ENCODE measurements at regions not wholly inside any gene's neighbourhood (a gene's known extent, or its start where the extent isn't known, plus 50 kb on each side); places are given as distances from the start of the nearest gene placed in this dataset.

GRCh38 chr12:47321436-47321835, 241.7 kb upstream of the AMIGO2 start:
- Mint-ChIP-seq H3K36me3 (ENCODE audit: low read depth) (peaks cover 6% of the 10 kb centered on the region), H3K27me3 (no peaks in the 10 kb centered on the region), H3K27ac (no peak overlapping the region), H3K9me3 (peaks cover 9% of the 10 kb centered on the region), H3K4me1 (ENCODE audit: low read depth) (peaks cover 39% of the 10 kb centered on the region), H3K4me3 (no peak overlapping the region)
- ChIA-PET CTCF (interaction anchor here (1.3 to 3.7 kb wide), 4 partner anchors 11 to 289 kb away, joined by 3 to 15 read pairs (median 6); no protein-coding TSS in a partner anchor), POLR2A (interaction anchor here (0.9 to 1.5 kb wide), 3 partner anchors 22 to 105 kb away, joined by 3 to 6 read pairs (median 3); no protein-coding TSS in a partner anchor)
- intact Hi-C loops (cut with micrococcal nuclease) = no loop called here
- ATAC-seq = no peak
- DNase-seq = no peak
- no peak for TF ChIP-seq CTCF (IDR thresholded peaks at IDR 0.05)

GRCh38 chr12:47319746-47320145, 240.0 kb upstream of the AMIGO2 start:
- CTCF ChIA-PET = interaction anchor here (0.6 to 1.1 kb wide), 3 partner anchors 13 to 311 kb away, joined by 3 to 5 read pairs (median 4); no protein-coding TSS in a partner anchor

GRCh38 chr12:47318963-47319362, 239.2 kb upstream of the AMIGO2 start:
- H3K27me3 Mint-ChIP-seq = no peaks in the 10 kb centered on the region
- peaks cover 9% of the 10 kb centered on the region for H3K9me3 Mint-ChIP-seq
- POLR2A ChIA-PET = interaction anchor here (0.6 to 1.5 kb wide), 2 partner anchors 101 to 103 kb away, joined by 3 read pairs; no protein-coding TSS in a partner anchor
- no peak overlapping the region for H3K4me3 Mint-ChIP-seq
- CTCF ChIA-PET = interaction anchor here (0.6 to 1.1 kb wide), 3 partner anchors 12 to 311 kb away, joined by 3 to 5 read pairs (median 4); no protein-coding TSS in a partner anchor
- ATAC-seq (peak; percentile 62), DNase-seq (peak; percentile 50)
- intact Hi-C loops (cut with micrococcal nuclease) = no loop called here
- no peak for TF ChIP-seq CTCF (IDR thresholded peaks at IDR 0.05)
- H3K36me3 Mint-ChIP-seq (ENCODE audit: low read depth) = peaks cover 3% of the 10 kb centered on the region
- H3K4me1 Mint-ChIP-seq (ENCODE audit: low read depth) = peaks cover 46% of the 10 kb centered on the region
- H3K27ac Mint-ChIP-seq = peak overlapping the region; percentile 33

More at GRCh38 chr12:47319746-47320145, 240.0 kb upstream of the AMIGO2 start:
- Mint-ChIP-seq H3K4me3 (no peak overlapping the region), H3K27me3 (no peaks in the 10 kb centered on the region), H3K27ac (no peak overlapping the region), H3K9me3 (peaks cover 9% of the 10 kb centered on the region), H3K36me3 (ENCODE audit: low read depth) (peaks cover 5% of the 10 kb centered on the region), H3K4me1 (ENCODE audit: low read depth) (peaks cover 42% of the 10 kb centered on the region)
- POLR2A ChIA-PET = interaction anchor here (0.6 to 1.5 kb wide), 2 partner anchors 102 to 104 kb away, joined by 3 read pairs; no protein-coding TSS in a partner anchor
- DNase-seq (no peak), ATAC-seq (no peak)
- no peak for TF ChIP-seq CTCF (IDR thresholded peaks at IDR 0.05)
- intact Hi-C loops (cut with micrococcal nuclease) = no loop called here

GRCh38 chr12:47317175-47317915, 237.6 kb upstream of the AMIGO2 start:
- ChIA-PET CTCF (interaction anchor here (0.9 to 1.6 kb wide), 5 partner anchors 10 to 284 kb away, joined by 3 to 8 read pairs (median 3); no protein-coding TSS in a partner anchor), POLR2A (no interaction called here)
- no peak for TF ChIP-seq CTCF (IDR thresholded peaks at IDR 0.05)
- Mint-ChIP-seq H3K4me1 (ENCODE audit: low read depth) (peaks cover 48% of the 10 kb centered on the region), H3K36me3 (ENCODE audit: low read depth) (no peaks in the 10 kb centered on the region), H3K27ac (peak overlapping the region; percentile 63), H3K27me3 (no peaks in the 10 kb centered on the region), H3K4me3 (peak overlapping the region; percentile 18), H3K9me3 (peaks cover 4% of the 10 kb centered on the region)
- no peak for DNase-seq
- ATAC-seq = no peak
- intact Hi-C loops (cut with micrococcal nuclease) = no loop called here

- ChIA-PET CTCF (interaction anchor here (1.2 kb wide), 1 partner anchor 44 kb away, joined by 3 read pairs; no protein-coding TSS in a partner anchor), POLR2A (no interaction called here)
- Mint-ChIP-seq H3K4me1 (ENCODE audit: low read depth) (peaks cover 49% of the 10 kb centered on the region), H3K27me3 (no peaks in the 10 kb centered on the region), H3K36me3 (ENCODE audit: low read depth) (peaks cover 1% of the 10 kb centered on the region), H3K27ac (peak overlapping the region; percentile 63), H3K9me3 (peaks cover 5% of the 10 kb centered on the region), H3K4me3 (peak overlapping the region; percentile 18)
- ATAC-seq (no peak), DNase-seq (no peak)
- TF ChIP-seq CTCF (IDR thresholded peaks at IDR 0.05) = no peak
- intact Hi-C loops (cut with micrococcal nuclease) = no loop called here
Measured at GRCh38 chr12:47316609-47317049, 236.9 kb upstream of the AMIGO2 start.

All from activated CD8-positive, alpha-beta T cell treated with anti-CD3 and anti-CD28 coated beads for 36 hours (primary cell).